ENCODE measurements at regions not wholly inside any gene's neighbourhood (a gene's known extent, or its start where the extent isn't known, plus 50 kb on each side); places are given as distances from the start of the nearest gene placed in this dataset.

- DNase-seq (ENCODE audit: low read depth in 3 of 3, low spot score in 2 of 3) = no peak
Observed at GRCh38 chr4:4641661-4642495, 100.0 kb upstream of the STX18 start.

- DNase-seq (ENCODE audit: low read depth in 3 of 3, low spot score in 2 of 3) = no peak
Observed at GRCh38 chr4:4641254-4641653, 99.4 kb upstream of the STX18 start.

GRCh38 chr4:4640692-4641091, 98.8 kb upstream of the STX18 start:
- no peak for DNase-seq (ENCODE audit: low read depth in 3 of 3, low spot score in 2 of 3)

GRCh38 chr4:4639370-4639769, 97.5 kb upstream of the STX18 start:
- DNase-seq (ENCODE audit: low read depth in 3 of 3, low spot score in 2 of 3) = no peak

- DNase-seq (ENCODE audit: low read depth in 3 of 3, low spot score in 2 of 3) = no peak
Observed at GRCh38 chr4:4637710-4638109, 95.9 kb upstream of the STX18 start.

GRCh38 chr4:4633431-4633830, 91.6 kb upstream of the STX18 start:
- DNase-seq (ENCODE audit: low read depth in 3 of 3, low spot score in 2 of 3) = no peak

- DNase-seq (ENCODE audit: low read depth in 3 of 3, low spot score in 2 of 3) = no peak
Observed at GRCh38 chr4:4631150-4631549, 89.3 kb upstream of the STX18 start.

GRCh38 chr4:4627906-4628305, 86.1 kb upstream of the STX18 start:
- DNase-seq (ENCODE audit: low read depth in 3 of 3, low spot score in 2 of 3) = no peak

GRCh38 chr4:4627111-4627510, 85.3 kb upstream of the STX18 start:
- DNase-seq (ENCODE audit: low read depth in 3 of 3, low spot score in 2 of 3) = no peak

GRCh38 chr4:4625488-4625887, 83.6 kb upstream of the STX18 start:
- no peak for DNase-seq (ENCODE audit: low read depth in 3 of 3, low spot score in 2 of 3)

- DNase-seq (ENCODE audit: low read depth in 3 of 3, low spot score in 2 of 3) = no peak
Observed at GRCh38 chr4:4624276-4624897, 82.5 kb upstream of the STX18 start.

- DNase-seq (ENCODE audit: low read depth in 3 of 3, low spot score in 2 of 3) = no peak
Observed at GRCh38 chr4:4619821-4620220, 78.0 kb upstream of the STX18 start.

- DNase-seq (ENCODE audit: low read depth in 3 of 3, low spot score in 2 of 3) = no peak
Observed at GRCh38 chr4:4618847-4619246, 77.0 kb upstream of the STX18 start.

GRCh38 chr4:4614925-4615678, 73.3 kb upstream of the STX18 start:
- DNase-seq (ENCODE audit: low read depth in 3 of 3, low spot score in 2 of 3) = no peak

GRCh38 chr4:4613641-4614286, 71.9 kb upstream of the STX18 start:
- DNase-seq (ENCODE audit: low read depth in 3 of 3, low spot score in 2 of 3) = no peak

GRCh38 chr4:4613126-4613465, 71.2 kb upstream of the STX18 start:
- no peak for DNase-seq (ENCODE audit: low read depth in 3 of 3, low spot score in 2 of 3)

- DNase-seq (ENCODE audit: low read depth in 3 of 3, low spot score in 2 of 3) = no peak
Observed at GRCh38 chr4:4610672-4611071, 68.8 kb upstream of the STX18 start.

GRCh38 chr4:4609622-4610334, 67.9 kb upstream of the STX18 start:
- no peak for DNase-seq (ENCODE audit: low read depth in 3 of 3, low spot score in 2 of 3)

- no peak for DNase-seq (ENCODE audit: low read depth in 3 of 3, low spot score in 2 of 3)
Observed at GRCh38 chr4:4608214-4608537, 66.3 kb upstream of the STX18 start.

- no peak for DNase-seq (ENCODE audit: low read depth in 3 of 3, low spot score in 2 of 3)
Observed at GRCh38 chr4:4607336-4608213, 65.7 kb upstream of the STX18 start.
